Spleen (tissue), 7 donors: ENCODE measurements at regions not wholly inside any gene's neighbourhood (a gene's known extent, or its start where the extent isn't known, plus 50 kb on each side); places are given as distances from the start of the nearest gene placed in this dataset.

Experiments
- CTCF ChIP-seq, 11 experiments: fragments of 200-600 bp in 7 of 11; fragments of 450-650 bp in 4 of 11; sonication (generic) in 4 of 11; IDR thresholded peaks in 8 of 11; conservative IDR thresholded peaks in 3 of 11; 1 replicate in 7 of 11; 2 replicates in 4 of 11; pipeline versions ENCODE4 v1.4.0 to v1.8.0; 2016 to 2021; ENCODE audit warnings: antibody characterized with exemption in 11 of 11, inconsistent platforms in 4 of 11, mild to moderate bottlenecking in 1 of 11
- POLR2A ChIP-seq, 3 donors: fragments of 450-650 bp; IDR thresholded peaks; one replicate each; pipeline ENCODE4 v1.5.1; 2017; ENCODE audit warnings: antibody characterized with exemption in 3 of 3, mild to moderate bottlenecking in 1 of 3
- donor health status: DM: no; HTN: no; CAD: no; lungs with moderate emphysema.
- donor health status: DM: no; HTN: no; CAD: no.
- donor health status: DM: no; HTN: no; CAD: no.

- no peak for TF ChIP-seq CTCF (IDR thresholded peaks at IDR 0.05 in 8 of 11, conservative IDR thresholded peaks at IDR 0.05 in 3 of 11)
- no peak for TF ChIP-seq POLR2A (IDR thresholded peaks at IDR 0.05)
These were observed 113.4 kb upstream of the GPR141 start for GRCh38 chr7:37570145-37570544.
